ENCODE measurements at regions not wholly inside any gene's neighbourhood (a gene's known extent, or its start where the extent isn't known, plus 50 kb on each side); places are given as distances from the start of the nearest gene placed in this dataset.

GRCh38 chr2:145413261-145414030 lies 893.5 kb upstream of the ZEB2 start:
- Histone ChIP-seq H3K79me2 (replicated peaks; ENCODE audit: insufficient read depth) (no peaks in the 10 kb centered on the region), H4K20me1 (replicated peaks; ENCODE audit: insufficient read depth) (no peaks in the 10 kb centered on the region), H3K4me1 (ENCODE audit: insufficient read depth) (no peaks in the 10 kb centered on the region), H3F3A (replicated peaks; ENCODE audit: low read depth) (no peaks in the 10 kb centered on the region), H3K9me2 (ENCODE audit: insufficient read depth) (0 out of 2 replicates have a peak, but pooled peaks cover 4% of the 10 kb centered on the region), H3K27me3 (ENCODE audit: insufficient read depth) (no peaks in the 10 kb centered on the region), H2AFZ (no peak overlapping the region), H3K4me3 (no peak overlapping the region), H3K27ac (ENCODE audit: low read depth) (no peak overlapping the region), H3K36me3 (ENCODE audit: insufficient read depth) (no peaks in the 10 kb centered on the region), H3K4me2 (no peak overlapping the region)
- DNase-seq (ENCODE audit: low spot score) = no peak
- H3K27me3 Mint-ChIP-seq (ENCODE audit: insufficient read depth, low read depth, poor library complexity) = no peaks in the 10 kb centered on the region
- peaks cover 5% of the 10 kb centered on the region; the same call in 2 of the 3 replicates for H3K9me3 Mint-ChIP-seq
- ATAC-seq = no peak
- H3K4me1 Mint-ChIP-seq = no peaks in the 10 kb centered on the region
- no peak overlapping the region for H3K27ac Mint-ChIP-seq
- TF ChIP-seq POLR2AphosphoS5 (IDR thresholded peaks at IDR 0.05; ENCODE audit: low read depth) (no peak), JUNB (IDR thresholded peaks at IDR 0.05; ENCODE audit: unreplicated experiment) (no peak), EZH2 (IDR thresholded peaks at IDR 0.05; ENCODE audit: low read depth, unreplicated experiment) (no peak), ZNF331 (CRISPR knock-in tag; IDR thresholded peaks at IDR 0.05; ENCODE audit: low read depth) (no peak), ETS1 (IDR thresholded peaks at IDR 0.05) (no peak), CREB1 (CRISPR knock-in tag; IDR thresholded peaks at IDR 0.05; ENCODE audit: low read depth) (no peak)
- TF ChIP-seq, protein P1, sequence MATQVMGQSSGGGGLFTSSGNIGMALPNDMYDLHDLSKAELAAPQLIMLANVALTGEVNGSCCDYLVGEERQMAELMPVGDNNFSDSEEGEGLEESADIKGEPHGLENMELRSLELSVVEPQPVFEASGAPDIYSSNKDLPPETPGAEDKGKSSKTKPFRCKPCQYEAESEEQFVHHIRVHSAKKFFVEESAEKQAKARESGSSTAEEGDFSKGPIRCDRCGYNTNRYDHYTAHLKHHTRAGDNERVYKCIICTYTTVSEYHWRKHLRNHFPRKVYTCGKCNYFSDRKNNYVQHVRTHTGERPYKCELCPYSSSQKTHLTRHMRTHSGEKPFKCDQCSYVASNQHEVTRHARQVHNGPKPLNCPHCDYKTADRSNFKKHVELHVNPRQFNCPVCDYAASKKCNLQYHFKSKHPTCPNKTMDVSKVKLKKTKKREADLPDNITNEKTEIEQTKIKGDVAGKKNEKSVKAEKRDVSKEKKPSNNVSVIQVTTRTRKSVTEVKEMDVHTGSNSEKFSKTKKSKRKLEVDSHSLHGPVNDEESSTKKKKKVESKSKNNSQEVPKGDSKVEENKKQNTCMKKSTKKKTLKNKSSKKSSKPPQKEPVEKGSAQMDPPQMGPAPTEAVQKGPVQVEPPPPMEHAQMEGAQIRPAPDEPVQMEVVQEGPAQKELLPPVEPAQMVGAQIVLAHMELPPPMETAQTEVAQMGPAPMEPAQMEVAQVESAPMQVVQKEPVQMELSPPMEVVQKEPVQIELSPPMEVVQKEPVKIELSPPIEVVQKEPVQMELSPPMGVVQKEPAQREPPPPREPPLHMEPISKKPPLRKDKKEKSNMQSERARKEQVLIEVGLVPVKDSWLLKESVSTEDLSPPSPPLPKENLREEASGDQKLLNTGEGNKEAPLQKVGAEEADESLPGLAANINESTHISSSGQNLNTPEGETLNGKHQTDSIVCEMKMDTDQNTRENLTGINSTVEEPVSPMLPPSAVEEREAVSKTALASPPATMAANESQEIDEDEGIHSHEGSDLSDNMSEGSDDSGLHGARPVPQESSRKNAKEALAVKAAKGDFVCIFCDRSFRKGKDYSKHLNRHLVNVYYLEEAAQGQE (IDR thresholded peaks at IDR 0.05; ENCODE audit: unreplicated experiment) = no peak
- H3K4me3 Mint-ChIP-seq = no peak overlapping the region
- H3K36me3 Mint-ChIP-seq (ENCODE audit: low read depth) = peaks cover 3% of the 10 kb centered on the region; the same call in 2 of the 3 replicates

GRCh38 chr2:145412155-145412554 lies 892.2 kb upstream of the ZEB2 start:
- Mint-ChIP-seq H3K27me3 (ENCODE audit: insufficient read depth, low read depth, poor library complexity) (no peaks in the 10 kb centered on the region), H3K4me1 (no peaks in the 10 kb centered on the region), H3K9me3 (peaks cover 5% of the 10 kb centered on the region; the same call in 2 of the 3 replicates), H3K36me3 (ENCODE audit: low read depth) (peaks cover 3% of the 10 kb centered on the region; the same call in 2 of the 3 replicates), H3K4me3 (no peak overlapping the region), H3K27ac (no peak overlapping the region)
- Histone ChIP-seq H3K79me2 (replicated peaks; ENCODE audit: insufficient read depth) (no peaks in the 10 kb centered on the region), H4K20me1 (replicated peaks; ENCODE audit: insufficient read depth) (no peaks in the 10 kb centered on the region), H3K9me2 (ENCODE audit: insufficient read depth) (0 out of 2 replicates have a peak, but pooled peaks cover 4% of the 10 kb centered on the region), H3K27me3 (ENCODE audit: insufficient read depth) (no peaks in the 10 kb centered on the region), H3K4me3 (no peak overlapping the region), H3F3A (replicated peaks; ENCODE audit: low read depth) (no peaks in the 10 kb centered on the region), H3K4me1 (ENCODE audit: insufficient read depth) (no peaks in the 10 kb centered on the region), H3K36me3 (ENCODE audit: insufficient read depth) (no peaks in the 10 kb centered on the region), H2AFZ (peak overlapping the region; percentile 28; the same call in 1 of the 2 replicates), H3K4me2 (no peak overlapping the region), H3K27ac (ENCODE audit: low read depth) (no peak overlapping the region)
- DNase-seq (ENCODE audit: low spot score) = no peak
- no peak for ATAC-seq
- no peak for TF ChIP-seq ETS1 (IDR thresholded peaks at IDR 0.05)
- TF ChIP-seq ZNF462 (CRISPR knock-in tag; IDR thresholded peaks at IDR 0.05) = no peak
- TF ChIP-seq JUNB (IDR thresholded peaks at IDR 0.05; ENCODE audit: unreplicated experiment) = no peak
- no peak for TF ChIP-seq POLR2AphosphoS5 (IDR thresholded peaks at IDR 0.05; ENCODE audit: low read depth)

Measured in GM23338 (cell line).